ENCODE measurements at regions not wholly inside any gene's neighbourhood (a gene's known extent, or its start where the extent isn't known, plus 50 kb on each side); places are given as distances from the start of the nearest gene placed in this dataset.

GRCh38 chr2:215754546-215754945 lies 258.8 kb downstream of the MREG start:
- Histone ChIP-seq H4K20me1 (replicated peaks; ENCODE audit: control insufficient read depth, insufficient read depth, low read length) (no peaks in the 10 kb centered on the region), H3K9me1 (ENCODE audit: control insufficient read depth, insufficient read depth, low read length) (no peaks in the 10 kb centered on the region), H3K4me3 (no peak overlapping the region), H3K36me3 (ENCODE audit: control insufficient read depth, insufficient read depth, low read length) (no peaks in the 10 kb centered on the region), H3K27ac (ENCODE audit: extremely low read depth, low read depth, low read length) (no peak overlapping the region), H3K79me2 (ENCODE audit: control insufficient read depth, insufficient read depth, low read length) (no peaks in the 10 kb centered on the region), H3K27me3 (ENCODE audit: control insufficient read depth in 2 of 2, insufficient read depth in 2 of 2, low read length in 2 of 2) (no peaks in the 10 kb centered on the region), H2AFZ (ENCODE audit: low read depth, low read length) (no peak overlapping the region), H3K9me3 (replicated peaks; ENCODE audit: control insufficient read depth, insufficient read depth, low read depth, low read length) (no peaks in the 10 kb centered on the region), H3K4me1 (replicated peaks in 1 of 2; ENCODE audit: control insufficient read depth in 2 of 2, insufficient read depth in 2 of 2, low read length in 2 of 2) (0 out of 5 replicates have a peak, but pooled peaks cover 0 to 1% of the 10 kb centered on the region in 2 experiments), H3K4me2 (ENCODE audit: insufficient read depth, low read length) (no peak overlapping the region), H3K9ac (ENCODE audit: insufficient read depth in 1 of 2, low read depth in 2 of 2, low read length in 2 of 2) (no peak overlapping the region)
- 26% methylated on average over 3 of the region's 3 CpGs for WGBS (ENCODE audit: insufficient coverage, low coverage, missing lambda C conversion rate)
- no TSS peak for BruUV-seq (replicated peaks)
- ChIA-PET CTCF (ENCODE audit: low intra/inter-chr PET ratio) (no interaction called here), POLR2A (no interaction called here)
- intact Hi-C loops (cut with micrococcal nuclease) (no loop called here), in situ Hi-C loops (cut with MboI) (no loop called here)
- ATAC-seq (no peak), FAIRE-seq (no peak), DNase-seq (ENCODE audit: extremely low read depth in 1 of 4, low spot score in 3 of 4) (no peak)
- TF ChIP-seq TFAM (CRISPR knock-in tag; conservative IDR thresholded peaks at IDR 0.05) (no peak), E2F1 (CRISPR knock-in tag; IDR thresholded peaks at IDR 0.05) (no peak), SMARCB1 (IDR thresholded peaks at IDR 0.05; ENCODE audit: insufficient read length, low read depth) (no peak), CGGBP1 (CRISPR knock-in tag; IDR thresholded peaks at IDR 0.05) (no peak), BCOR (IDR thresholded peaks at IDR 0.05) (no peak), ZBED1 (IDR thresholded peaks at IDR 0.05) (no peak), CHD1 (IDR thresholded peaks at IDR 0.05; ENCODE audit: low read length) (no peak), ETS2 (tag; IDR thresholded peaks at IDR 0.05; ENCODE audit: borderline replicate concordance, poor library complexity, severe bottlenecking) (no peak), ZNF436 (CRISPR knock-in tag; IDR thresholded peaks at IDR 0.05) (no peak), MBD1 (CRISPR knock-in tag; IDR thresholded peaks at IDR 0.05) (no peak), PBX2 (CRISPR knock-in tag; IDR thresholded peaks at IDR 0.05; ENCODE audit: low read depth) (no peak), PBX2 (tag; conservative IDR thresholded peaks at IDR 0.05; ENCODE audit: low read depth) (no peak), ZNF592 (IDR thresholded peaks at IDR 0.05) (no peak), ZNF408 (CRISPR knock-in tag; IDR thresholded peaks at IDR 0.05; ENCODE audit: low read depth) (no peak)
